GM23338 (cell line): ENCODE measurements at regions not wholly inside any gene's neighbourhood (a gene's known extent, or its start where the extent isn't known, plus 50 kb on each side); places are given as distances from the start of the nearest gene placed in this dataset.

Experiments used
- ATAC-seq: fragments of 200-7000 bp; cut with Tn5 transposase; 3 replicates; pipeline ENCODE4 v1.9.1; 2020
- DNase-seq: peaks from one replicate; pipeline ENCODE4 v3.0.0-alpha.2; 2015; ENCODE audit warnings: low spot score
- H2AFZ ChIP-seq: fragments of 200-600 bp; sonication (generic); 2 replicates; pipeline ENCODE4 v1.8.0; 2016; ENCODE audit warnings: antibody characterized with exemption, mild to moderate bottlenecking, moderate library complexity
- H3F3A ChIP-seq: fragments of 200-600 bp; sonication (generic); replicated peaks from 2 replicates; pipeline ENCODE4 v1.8.0; 2017; ENCODE audit warnings: antibody characterized with exemption, mixed run types, low read depth
- H3K27ac ChIP-seq: fragments of 200-600 bp; sonication (generic); 2 replicates; pipeline ENCODE4 v1.6.1; 2016; ENCODE audit warnings: low read depth
- H3K27me3 ChIP-seq: fragments of 200-600 bp; sonication (generic); 2 replicates; pipeline ENCODE4 v1.8.0; 2016; ENCODE audit warnings: mild to moderate bottlenecking, mixed run types, moderate library complexity; ENCODE audit not compliant: insufficient read depth
- H3K36me3 ChIP-seq: fragments of 200-600 bp; sonication (generic); 2 replicates; pipeline ENCODE4 v1.8.0; 2016; ENCODE audit warnings: mild to moderate bottlenecking; ENCODE audit not compliant: insufficient read depth
- H3K4me1 ChIP-seq: fragments of 200-600 bp; sonication (generic); 2 replicates; pipeline ENCODE4 v1.8.0; 2016; ENCODE audit warnings: mild to moderate bottlenecking, moderate library complexity; ENCODE audit not compliant: insufficient read depth
- H3K4me2 ChIP-seq: fragments of 200-600 bp; sonication (generic); 2 replicates; pipeline ENCODE4 v1.7.1; 2017; ENCODE audit warnings: mixed run types
- H3K4me3 ChIP-seq: fragments of 200-600 bp; sonication (generic); 2 replicates; pipeline ENCODE4 v1.6.1; 2016; ENCODE audit warnings: mixed run types
- H3K79me2 ChIP-seq: fragments of 200-600 bp; sonication (generic); replicated peaks from 2 replicates; pipeline ENCODE4 v1.8.0; 2017; ENCODE audit warnings: mild to moderate bottlenecking; ENCODE audit not compliant: insufficient read depth
- H3K9me2 ChIP-seq: fragments of 200-600 bp; sonication (generic); 2 replicates; pipeline ENCODE4 v1.8.0; 2017; ENCODE audit not compliant: insufficient read depth
- H4K20me1 ChIP-seq: fragments of 200-600 bp; sonication (generic); replicated peaks from 2 replicates; pipeline ENCODE4 v1.8.0; 2017; ENCODE audit warnings: mild to moderate bottlenecking; ENCODE audit not compliant: insufficient read depth
- H3K27ac Mint-ChIP-seq: 2 replicates; pipeline ENCODE4 v1.8.0; 2020; ENCODE audit warnings: inconsistent platforms, mild to moderate bottlenecking, moderate library complexity, mixed read lengths
- H3K27me3 Mint-ChIP-seq: 3 replicates; pipeline ENCODE4 v1.8.0; 2022; ENCODE audit warnings: low read depth, mild to moderate bottlenecking, moderate library complexity, mixed read lengths, inconsistent platforms; ENCODE audit not compliant: insufficient read depth, poor library complexity
- H3K36me3 Mint-ChIP-seq: 3 replicates; pipeline ENCODE4 v1.8.0; 2021; ENCODE audit warnings: low read depth, mild to moderate bottlenecking, inconsistent platforms, moderate library complexity, mixed read lengths
- H3K4me1 Mint-ChIP-seq: 3 replicates; pipeline ENCODE4 v1.8.0; 2020; ENCODE audit warnings: mild to moderate bottlenecking, inconsistent platforms, mixed read lengths
- H3K4me3 Mint-ChIP-seq: 3 replicates; pipeline ENCODE4 v1.8.0; 2021; ENCODE audit warnings: moderate library complexity, mild to moderate bottlenecking, inconsistent platforms, mixed read lengths
- H3K9me3 Mint-ChIP-seq: 3 replicates; pipeline ENCODE4 v1.8.0; 2020; ENCODE audit warnings: moderate library complexity, mild to moderate bottlenecking, inconsistent platforms, mixed read lengths
- CREB1 ChIP-seq: fragments of 250-450 bp; sonication (Bioruptor Pico); IDR thresholded peaks from 2 replicates; pipeline ENCODE4 v1.5.0; 2020; ENCODE audit warnings: low read depth, mild to moderate bottlenecking, moderate library complexity
- ETS1 ChIP-seq: IDR thresholded peaks from 2 replicates; pipeline ENCODE4 v1.6.1; 2016; ENCODE audit warnings: antibody characterized with exemption
- EZH2 ChIP-seq: fragments of 200-600 bp; sonication (generic); IDR thresholded peaks from one replicate; pipeline ENCODE4 v1.8.0; 2017; ENCODE audit warnings: antibody characterized with exemption, mild to moderate bottlenecking, low read depth; ENCODE audit not compliant: unreplicated experiment
- EZH2phosphoT487 ChIP-seq: fragments of 200-600 bp; sonication (generic); IDR thresholded peaks from one replicate; pipeline ENCODE4 v1.8.1; 2018; ENCODE audit warnings: antibody characterized with exemption; ENCODE audit not compliant: unreplicated experiment
- JUNB ChIP-seq: IDR thresholded peaks from one replicate; pipeline ENCODE4 v1.6.1; 2016; ENCODE audit warnings: antibody characterized with exemption; ENCODE audit not compliant: unreplicated experiment
- NANOG ChIP-seq: IDR thresholded peaks from 2 replicates; pipeline ENCODE4 v1.6.1; 2016; ENCODE audit warnings: antibody characterized with exemption, borderline replicate concordance
- POLR2AphosphoS5 ChIP-seq: IDR thresholded peaks from 2 replicates; pipeline ENCODE4 v1.6.1; 2016; ENCODE audit warnings: antibody characterized with exemption, low read depth
- REST ChIP-seq: IDR thresholded peaks from one replicate; pipeline ENCODE4 v1.6.1; 2018; ENCODE audit warnings: antibody characterized with exemption; ENCODE audit not compliant: unreplicated experiment
- STAT1 ChIP-seq: IDR thresholded peaks from one replicate; pipeline ENCODE4 v1.6.1; 2016; ENCODE audit warnings: antibody characterized with exemption; ENCODE audit not compliant: unreplicated experiment
- ZNF114 ChIP-seq: fragments of 250-450 bp; sonication (Bioruptor Pico); IDR thresholded peaks from 2 replicates; pipeline ENCODE4 v1.5.0; 2020; ENCODE audit warnings: mild to moderate bottlenecking, moderate library complexity
- ZNF331 ChIP-seq: fragments of 250-450 bp; sonication (Bioruptor Pico); IDR thresholded peaks from 2 replicates; pipeline ENCODE4 v1.5.0; 2020; ENCODE audit warnings: low read depth, mild to moderate bottlenecking, moderate library complexity
- TF ChIP-seq, protein P1 (sequence below), 2 experiments: fragments of 200-600 bp in 1 of 2; sonication (generic) in 1 of 2; conservative IDR thresholded peaks; 2 replicates each; pipeline versions ENCODE4 v1.5.1 to v1.6.1; 2016 to 2017; ENCODE audit warnings: antibody characterized with exemption in 2 of 2, low read depth in 2 of 2, mild to moderate bottlenecking in 2 of 2, moderate library complexity in 1 of 2
- TF ChIP-seq, protein P2 (sequence below): fragments of 250-450 bp; sonication (Bioruptor Pico); IDR thresholded peaks from 2 replicates; pipeline ENCODE4 v1.5.0; 2020; ENCODE audit warnings: mild to moderate bottlenecking, moderate library complexity

DNA sequence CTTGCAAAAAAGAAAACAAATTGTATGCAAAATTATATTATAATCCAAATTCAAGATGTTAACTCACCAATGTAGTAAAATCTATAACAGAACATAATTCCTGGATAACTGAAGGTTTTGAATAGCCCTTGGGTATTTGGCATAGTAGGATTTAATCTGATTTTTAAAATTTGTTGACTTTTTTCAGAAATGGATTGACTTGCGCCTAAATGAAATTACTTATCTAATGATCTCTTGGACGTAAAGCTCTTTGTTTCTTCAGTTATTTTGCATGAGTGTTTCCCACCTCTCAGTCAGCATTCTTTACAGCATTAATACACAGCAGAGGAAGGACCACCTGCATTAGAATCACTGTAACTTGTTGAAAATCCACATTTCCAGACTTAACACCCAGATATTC lies 169.6 kb downstream of the SEPTIN7 start:
- peaks cover 4% of the 10 kb centered on the region for H3K27me3 Mint-ChIP-seq
- H2AFZ ChIP-seq: no peak overlapping the region
- H3K9me3 Mint-ChIP-seq: peaks cover 10% of the 10 kb centered on the region
- no peak overlapping the region for H3K4me3 ChIP-seq
- peaks cover 5% of the 10 kb centered on the region for H3K36me3 Mint-ChIP-seq
- H3F3A ChIP-seq: no peaks in the 10 kb centered on the region
- no peak overlapping the region for H3K27ac ChIP-seq
- no peaks in the 10 kb centered on the region for H3K36me3 ChIP-seq
- no peaks in the 10 kb centered on the region; the same call in 2 of the 3 replicates for H3K4me1 Mint-ChIP-seq
- DNase-seq: no peak
- H4K20me1 ChIP-seq: no peaks in the 10 kb centered on the region
- no peaks in the 10 kb centered on the region for H3K27me3 ChIP-seq
- no peak for ATAC-seq
- H3K27ac Mint-ChIP-seq: no peak overlapping the region
- H3K79me2 ChIP-seq: no peaks in the 10 kb centered on the region
- no peaks in the 10 kb centered on the region for H3K9me2 ChIP-seq
- H3K4me1 ChIP-seq: no peaks in the 10 kb centered on the region
- no peak overlapping the region for H3K4me3 Mint-ChIP-seq
- H3K4me2 ChIP-seq: no peak overlapping the region
- TF ChIP-seq JUNB (no peak), REST (no peak), NANOG (no peak), EZH2 (no peak), EZH2phosphoT487 (no peak), STAT1 (no peak), ZNF114 (CRISPR knock-in tag) (no peak), CREB1 (CRISPR knock-in tag) (no peak), POLR2AphosphoS5 (no peak), ETS1 (no peak), ZNF331 (CRISPR knock-in tag) (no peak)
- TF ChIP-seq, protein P1, sequence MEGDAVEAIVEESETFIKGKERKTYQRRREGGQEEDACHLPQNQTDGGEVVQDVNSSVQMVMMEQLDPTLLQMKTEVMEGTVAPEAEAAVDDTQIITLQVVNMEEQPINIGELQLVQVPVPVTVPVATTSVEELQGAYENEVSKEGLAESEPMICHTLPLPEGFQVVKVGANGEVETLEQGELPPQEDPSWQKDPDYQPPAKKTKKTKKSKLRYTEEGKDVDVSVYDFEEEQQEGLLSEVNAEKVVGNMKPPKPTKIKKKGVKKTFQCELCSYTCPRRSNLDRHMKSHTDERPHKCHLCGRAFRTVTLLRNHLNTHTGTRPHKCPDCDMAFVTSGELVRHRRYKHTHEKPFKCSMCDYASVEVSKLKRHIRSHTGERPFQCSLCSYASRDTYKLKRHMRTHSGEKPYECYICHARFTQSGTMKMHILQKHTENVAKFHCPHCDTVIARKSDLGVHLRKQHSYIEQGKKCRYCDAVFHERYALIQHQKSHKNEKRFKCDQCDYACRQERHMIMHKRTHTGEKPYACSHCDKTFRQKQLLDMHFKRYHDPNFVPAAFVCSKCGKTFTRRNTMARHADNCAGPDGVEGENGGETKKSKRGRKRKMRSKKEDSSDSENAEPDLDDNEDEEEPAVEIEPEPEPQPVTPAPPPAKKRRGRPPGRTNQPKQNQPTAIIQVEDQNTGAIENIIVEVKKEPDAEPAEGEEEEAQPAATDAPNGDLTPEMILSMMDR (conservative IDR thresholded peaks at IDR 0.05; ENCODE audit: low read depth in 2 of 2): no peak
- TF ChIP-seq, protein P2, sequence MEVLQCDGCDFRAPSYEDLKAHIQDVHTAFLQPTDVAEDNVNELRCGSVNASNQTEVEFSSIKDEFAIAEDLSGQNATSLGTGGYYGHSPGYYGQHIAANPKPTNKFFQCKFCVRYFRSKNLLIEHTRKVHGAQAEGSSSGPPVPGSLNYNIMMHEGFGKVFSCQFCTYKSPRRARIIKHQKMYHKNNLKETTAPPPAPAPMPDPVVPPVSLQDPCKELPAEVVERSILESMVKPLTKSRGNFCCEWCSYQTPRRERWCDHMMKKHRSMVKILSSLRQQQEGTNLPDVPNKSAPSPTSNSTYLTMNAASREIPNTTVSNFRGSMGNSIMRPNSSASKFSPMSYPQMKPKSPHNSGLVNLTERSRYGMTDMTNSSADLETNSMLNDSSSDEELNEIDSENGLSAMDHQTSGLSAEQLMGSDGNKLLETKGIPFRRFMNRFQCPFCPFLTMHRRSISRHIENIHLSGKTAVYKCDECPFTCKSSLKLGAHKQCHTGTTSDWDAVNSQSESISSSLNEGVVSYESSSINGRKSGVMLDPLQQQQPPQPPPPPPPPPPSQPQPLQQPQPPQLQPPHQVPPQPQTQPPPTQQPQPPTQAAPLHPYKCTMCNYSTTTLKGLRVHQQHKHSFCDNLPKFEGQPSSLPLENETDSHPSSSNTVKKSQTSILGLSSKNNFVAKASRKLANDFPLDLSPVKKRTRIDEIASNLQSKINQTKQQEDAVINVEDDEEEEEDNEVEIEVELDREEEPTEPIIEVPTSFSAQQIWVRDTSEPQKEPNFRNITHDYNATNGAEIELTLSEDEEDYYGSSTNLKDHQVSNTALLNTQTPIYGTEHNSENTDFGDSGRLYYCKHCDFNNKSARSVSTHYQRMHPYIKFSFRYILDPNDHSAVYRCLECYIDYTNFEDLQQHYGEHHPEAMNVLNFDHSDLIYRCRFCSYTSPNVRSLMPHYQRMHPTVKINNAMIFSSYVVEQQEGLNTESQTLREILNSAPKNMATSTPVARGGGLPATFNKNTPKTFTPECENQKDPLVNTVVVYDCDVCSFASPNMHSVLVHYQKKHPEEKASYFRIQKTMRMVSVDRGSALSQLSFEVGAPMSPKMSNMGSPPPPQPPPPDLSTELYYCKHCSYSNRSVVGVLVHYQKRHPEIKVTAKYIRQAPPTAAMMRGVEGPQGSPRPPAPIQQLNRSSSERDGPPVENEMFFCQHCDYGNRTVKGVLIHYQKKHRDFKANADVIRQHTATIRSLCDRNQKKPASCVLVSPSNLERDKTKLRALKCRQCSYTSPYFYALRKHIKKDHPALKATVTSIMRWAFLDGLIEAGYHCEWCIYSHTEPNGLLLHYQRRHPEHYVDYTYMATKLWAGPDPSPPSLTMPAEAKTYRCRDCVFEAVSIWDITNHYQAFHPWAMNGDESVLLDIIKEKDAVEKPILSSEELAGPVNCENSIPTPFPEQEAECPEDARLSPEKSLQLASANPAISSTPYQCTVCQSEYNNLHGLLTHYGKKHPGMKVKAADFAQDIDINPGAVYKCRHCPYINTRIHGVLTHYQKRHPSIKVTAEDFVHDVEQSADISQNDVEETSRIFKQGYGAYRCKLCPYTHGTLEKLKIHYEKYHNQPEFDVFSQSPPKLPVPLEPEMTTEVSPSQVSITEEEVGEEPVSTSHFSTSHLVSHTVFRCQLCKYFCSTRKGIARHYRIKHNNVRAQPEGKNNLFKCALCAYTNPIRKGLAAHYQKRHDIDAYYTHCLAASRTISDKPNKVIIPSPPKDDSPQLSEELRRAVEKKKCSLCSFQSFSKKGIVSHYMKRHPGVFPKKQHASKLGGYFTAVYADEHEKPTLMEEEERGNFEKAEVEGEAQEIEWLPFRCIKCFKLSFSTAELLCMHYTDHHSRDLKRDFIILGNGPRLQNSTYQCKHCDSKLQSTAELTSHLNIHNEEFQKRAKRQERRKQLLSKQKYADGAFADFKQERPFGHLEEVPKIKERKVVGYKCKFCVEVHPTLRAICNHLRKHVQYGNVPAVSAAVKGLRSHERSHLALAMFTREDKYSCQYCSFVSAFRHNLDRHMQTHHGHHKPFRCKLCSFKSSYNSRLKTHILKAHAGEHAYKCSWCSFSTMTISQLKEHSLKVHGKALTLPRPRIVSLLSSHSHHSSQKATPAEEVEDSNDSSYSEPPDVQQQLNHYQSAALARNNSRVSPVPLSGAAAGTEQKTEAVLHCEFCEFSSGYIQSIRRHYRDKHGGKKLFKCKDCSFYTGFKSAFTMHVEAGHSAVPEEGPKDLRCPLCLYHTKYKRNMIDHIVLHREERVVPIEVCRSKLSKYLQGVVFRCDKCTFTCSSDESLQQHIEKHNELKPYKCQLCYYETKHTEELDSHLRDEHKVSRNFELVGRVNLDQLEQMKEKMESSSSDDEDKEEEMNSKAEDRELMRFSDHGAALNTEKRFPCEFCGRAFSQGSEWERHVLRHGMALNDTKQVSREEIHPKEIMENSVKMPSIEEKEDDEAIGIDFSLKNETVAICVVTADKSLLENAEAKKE (CRISPR knock-in tag): no peak
